ENCODE measurements at regions not wholly inside any gene's neighbourhood (a gene's known extent, or its start where the extent isn't known, plus 50 kb on each side); places are given as distances from the start of the nearest gene placed in this dataset.

DNA sequence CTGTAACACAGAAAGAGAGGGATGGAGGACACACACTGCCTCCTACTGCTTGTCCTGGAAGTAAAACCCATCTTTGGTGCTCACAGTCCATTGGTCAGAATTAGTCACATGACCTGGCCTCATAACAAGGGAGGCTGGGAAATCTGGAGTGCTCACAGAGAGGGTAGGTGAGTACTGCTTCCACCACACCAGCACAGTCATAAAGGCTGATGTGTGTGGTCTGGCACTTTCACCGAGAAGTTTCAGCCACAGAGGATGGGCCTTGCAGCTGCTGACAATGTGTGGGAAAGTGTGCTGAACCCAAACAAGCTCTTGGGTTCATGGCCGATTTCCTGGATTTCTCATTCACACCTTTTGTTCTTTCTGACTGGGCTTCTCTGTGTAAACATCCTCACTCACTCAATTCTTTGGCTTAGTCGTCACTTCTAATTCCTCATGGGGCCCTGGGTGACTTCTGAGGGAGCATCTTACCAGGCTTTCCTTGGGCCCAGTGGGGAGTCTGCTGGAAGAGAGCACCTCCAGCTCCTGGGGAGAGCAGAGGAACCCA, 100.7 kb downstream of the ASB7 start:
- TF ChIP-seq, protein P1, sequence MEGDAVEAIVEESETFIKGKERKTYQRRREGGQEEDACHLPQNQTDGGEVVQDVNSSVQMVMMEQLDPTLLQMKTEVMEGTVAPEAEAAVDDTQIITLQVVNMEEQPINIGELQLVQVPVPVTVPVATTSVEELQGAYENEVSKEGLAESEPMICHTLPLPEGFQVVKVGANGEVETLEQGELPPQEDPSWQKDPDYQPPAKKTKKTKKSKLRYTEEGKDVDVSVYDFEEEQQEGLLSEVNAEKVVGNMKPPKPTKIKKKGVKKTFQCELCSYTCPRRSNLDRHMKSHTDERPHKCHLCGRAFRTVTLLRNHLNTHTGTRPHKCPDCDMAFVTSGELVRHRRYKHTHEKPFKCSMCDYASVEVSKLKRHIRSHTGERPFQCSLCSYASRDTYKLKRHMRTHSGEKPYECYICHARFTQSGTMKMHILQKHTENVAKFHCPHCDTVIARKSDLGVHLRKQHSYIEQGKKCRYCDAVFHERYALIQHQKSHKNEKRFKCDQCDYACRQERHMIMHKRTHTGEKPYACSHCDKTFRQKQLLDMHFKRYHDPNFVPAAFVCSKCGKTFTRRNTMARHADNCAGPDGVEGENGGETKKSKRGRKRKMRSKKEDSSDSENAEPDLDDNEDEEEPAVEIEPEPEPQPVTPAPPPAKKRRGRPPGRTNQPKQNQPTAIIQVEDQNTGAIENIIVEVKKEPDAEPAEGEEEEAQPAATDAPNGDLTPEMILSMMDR (conservative IDR thresholded peaks at IDR 0.05; ENCODE audit: control insufficient read depth, insufficient read depth, low read depth, low read length): peak; percentile 8
- DNase-seq (ENCODE audit: low read depth): peak; percentile 94
- H3K4me3 ChIP-seq (ENCODE audit: control insufficient read depth, low read depth, low read length): no peak overlapping the region

GRCh38 chr15:100703671-100704070, 101.3 kb downstream of the ASB7 start:
- TF ChIP-seq, protein P1 (conservative IDR thresholded peaks at IDR 0.05; ENCODE audit: control insufficient read depth, insufficient read depth, low read depth, low read length): no peak
- no peak overlapping the region for H3K4me3 ChIP-seq (ENCODE audit: control insufficient read depth, low read depth, low read length)
- DNase-seq (ENCODE audit: low read depth): no peak

- TF ChIP-seq, protein P1 (conservative IDR thresholded peaks at IDR 0.05; ENCODE audit: control insufficient read depth, insufficient read depth, low read depth, low read length): no peak
- H3K4me3 ChIP-seq (ENCODE audit: control insufficient read depth, low read depth, low read length): no peak overlapping the region
- DNase-seq (ENCODE audit: low read depth): peak; percentile 95
Measured at GRCh38 chr15:100704281-100705055, 102.1 kb downstream of the ASB7 start.

DNA sequence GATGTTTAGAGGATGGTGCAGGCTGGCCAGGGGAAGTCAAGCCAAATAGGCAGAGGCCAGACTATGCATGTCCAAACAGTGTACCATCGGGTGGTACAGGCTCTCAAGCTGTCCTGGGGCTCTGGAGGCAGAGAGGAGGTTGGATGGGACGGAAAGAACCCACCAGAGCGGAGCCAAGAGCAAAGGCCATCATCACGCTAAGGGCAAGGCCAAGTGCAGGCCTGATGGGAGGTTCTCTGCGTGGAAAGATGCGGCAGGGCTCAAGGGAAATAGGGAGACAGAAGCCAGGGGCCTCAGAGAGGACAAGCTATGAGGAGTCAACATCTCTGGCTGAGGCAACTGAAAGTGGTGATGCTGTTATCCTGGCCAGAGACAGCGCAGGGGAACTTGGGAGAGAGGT, 102.7 kb downstream of the ASB7 start:
- H3K4me3 ChIP-seq (ENCODE audit: control insufficient read depth, low read depth, low read length): no peak overlapping the region
- no peak for DNase-seq (ENCODE audit: low read depth)
- TF ChIP-seq, protein P1 (conservative IDR thresholded peaks at IDR 0.05; ENCODE audit: control insufficient read depth, insufficient read depth, low read depth, low read length): no peak

- DNase-seq (ENCODE audit: low read depth): no peak
- H3K4me3 ChIP-seq (ENCODE audit: control insufficient read depth, low read depth, low read length): no peak overlapping the region
- TF ChIP-seq, protein P1 (conservative IDR thresholded peaks at IDR 0.05; ENCODE audit: control insufficient read depth, insufficient read depth, low read depth, low read length): no peak
Measured at GRCh38 chr15:100705841-100706240, 103.5 kb downstream of the ASB7 start.

GRCh38 chr15:100707229-100707628, 104.8 kb downstream of the ASB7 start:
- DNase-seq (ENCODE audit: low read depth): no peak
- H3K4me3 ChIP-seq (ENCODE audit: control insufficient read depth, low read depth, low read length): no peak overlapping the region
- TF ChIP-seq, protein P1 (conservative IDR thresholded peaks at IDR 0.05; ENCODE audit: control insufficient read depth, insufficient read depth, low read depth, low read length): no peak

All from fibroblast of mammary gland (primary cell).